Lung microvascular endothelial cell (primary cell): ENCODE measurements at regions not wholly inside any gene's neighbourhood (a gene's known extent, or its start where the extent isn't known, plus 50 kb on each side); places are given as distances from the start of the nearest gene placed in this dataset.
"Not testable (repeated sequence)": the region's sequence is repeated elsewhere in the genome, so short reads cannot be mapped to it uniquely, and the experiment has no call there.

ENCODE experiments used
- DNase-seq, 2 donors: peaks; one replicate each; pipeline versions ENCODE4 v3.0.0 to v3.0.0-alpha.2; 2010; ENCODE audit warnings: low read depth in 2 of 2

GRCh38 chr14:58752771-58753201 lies 115.0 kb downstream of the DACT1 start:
- DNase-seq, result peak; percentile 63 to 75

GRCh38 chr14:58755031-58755925 lies 117.5 kb downstream of the DACT1 start:
- no peak for DNase-seq

GRCh38 chr14:58760121-58760520 lies 122.4 kb downstream of the DACT1 start:
- no peak for DNase-seq

- DNase-seq, result no peak
Observed at GRCh38 chr14:58762629-58763028, 124.9 kb downstream of the DACT1 start.

- no peak for DNase-seq
Observed at GRCh38 chr14:58763210-58763609, 125.4 kb downstream of the DACT1 start.

- no peak for DNase-seq
Observed at GRCh38 chr14:58765418-58765831, 127.7 kb downstream of the DACT1 start.

- DNase-seq, result no peak
Observed at GRCh38 chr14:58765843-58766242, 128.1 kb downstream of the DACT1 start.

GRCh38 chr14:58769011-58769643 lies 131.4 kb downstream of the DACT1 start:
- DNase-seq, result no peak

GRCh38 chr14:58769771-58770170 lies 132.0 kb downstream of the DACT1 start:
- no peak for DNase-seq

GRCh38 chr14:58770491-58770982 lies 132.8 kb downstream of the DACT1 start:
- no peak for DNase-seq

- no peak for DNase-seq
Observed at GRCh38 chr14:58771016-58771415, 133.3 kb downstream of the DACT1 start.

GRCh38 chr14:58772116-58772515 lies 134.4 kb downstream of the DACT1 start:
- DNase-seq, result no peak

GRCh38 chr14:58772794-58773620 lies 135.2 kb downstream of the DACT1 start:
- no peak for DNase-seq

- no peak for DNase-seq
Observed at GRCh38 chr14:58774531-58774930, 136.8 kb downstream of the DACT1 start.

GRCh38 chr14:58775130-58775529 lies 137.4 kb downstream of the DACT1 start:
- not testable (repeated sequence) for DNase-seq

GRCh38 chr14:58776516-58776915 lies 138.8 kb downstream of the DACT1 start:
- DNase-seq, result no peak

- no peak for DNase-seq
Observed at GRCh38 chr14:58777541-58777979, 139.8 kb downstream of the DACT1 start.

- DNase-seq, result no peak
Observed at GRCh38 chr14:58778202-58778601, 140.4 kb downstream of the DACT1 start.

GRCh38 chr14:58779376-58779775 lies 141.6 kb downstream of the DACT1 start:
- DNase-seq, result no peak

- no peak for DNase-seq
Observed at GRCh38 chr14:58780185-58780584, 142.4 kb downstream of the DACT1 start.

GRCh38 chr14:58780605-58781004 lies 142.8 kb downstream of the DACT1 start:
- DNase-seq, result no peak

GRCh38 chr14:58782011-58782410 lies 144.2 kb downstream of the DACT1 start:
- DNase-seq, result no peak
